BLaER1 (cell line): ENCODE measurements at regions not wholly inside any gene's neighbourhood (a gene's known extent, or its start where the extent isn't known, plus 50 kb on each side); places are given as distances from the start of the nearest gene placed in this dataset.

Source experiments
- H3K27ac ChIP-seq: shearing (Covaris generic); formaldehyde crosslinking; 2 replicates; pipeline ENCODE4 v1.8.1; 2022
- H3K27me3 ChIP-seq: shearing (Covaris generic); formaldehyde crosslinking; 2 replicates; pipeline ENCODE4 v1.8.1; 2022
- H3K36me3 ChIP-seq: shearing (Covaris generic); formaldehyde crosslinking; 2 replicates; pipeline ENCODE4 v1.8.1; 2022
- H3K4me1 ChIP-seq: shearing (Covaris generic); formaldehyde crosslinking; 2 replicates; pipeline ENCODE4 v1.8.1; 2022
- H3K4me2 ChIP-seq: shearing (Covaris generic); formaldehyde crosslinking; 2 replicates; pipeline ENCODE4 v1.8.1; 2022
- H3K4me3 ChIP-seq: shearing (Covaris generic); formaldehyde crosslinking; 2 replicates; pipeline ENCODE4 v1.8.1; 2022
- H3K9ac ChIP-seq: shearing (Covaris generic); formaldehyde crosslinking; 2 replicates; pipeline ENCODE4 v1.8.1; 2022
- H3K9me3 ChIP-seq: shearing (Covaris generic); formaldehyde crosslinking; 2 replicates; pipeline ENCODE4 v1.8.1; 2022
- H4K20me1 ChIP-seq: shearing (Covaris generic); formaldehyde crosslinking; 2 replicates; pipeline ENCODE4 v1.8.1; 2022
- Cebpa-rat ChIP-seq: shearing (Covaris generic); IDR thresholded peaks from 2 replicates; pipeline ENCODE4 v1.8.1; 2022

DNA sequence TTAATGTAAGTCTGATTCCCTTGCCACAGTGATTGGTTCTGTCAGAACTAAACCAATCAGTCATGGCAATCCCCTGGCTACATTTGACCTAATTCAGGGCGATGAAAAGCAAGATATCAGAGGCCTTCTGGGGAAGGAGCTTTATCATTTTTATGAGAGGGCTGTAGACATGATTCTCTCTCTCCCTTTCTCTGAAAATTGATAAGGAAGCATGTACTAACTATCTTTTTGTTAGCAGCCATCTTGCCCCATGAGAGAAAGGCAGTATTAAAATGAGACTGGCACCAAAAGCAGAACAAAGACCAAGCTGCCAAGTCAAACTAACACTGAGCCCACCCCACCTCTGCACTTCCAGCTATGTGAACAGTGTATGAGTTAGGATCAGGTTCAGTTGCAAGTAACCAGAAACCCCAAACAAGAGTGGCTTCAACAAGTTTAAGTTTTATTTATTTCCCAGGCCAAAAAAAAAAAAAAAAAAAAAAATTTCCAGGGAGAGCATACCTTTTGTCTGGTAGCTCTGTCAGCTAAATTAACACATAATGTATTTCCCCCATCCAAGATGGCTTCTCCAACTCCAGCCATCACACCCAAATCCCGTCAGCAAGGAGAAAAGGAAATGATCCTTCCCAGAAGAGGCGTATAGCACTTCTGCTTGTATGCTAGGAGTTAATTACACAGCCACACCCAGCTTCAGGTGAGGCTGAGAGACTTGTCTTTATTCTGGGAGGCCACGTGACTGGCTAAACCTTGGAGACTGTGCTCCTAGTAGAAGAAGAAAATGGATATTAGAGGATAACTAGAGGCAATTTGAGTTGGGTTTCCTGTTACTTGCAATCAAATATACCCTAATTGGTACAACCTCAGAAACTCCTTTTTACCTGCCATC lies 105.8 kb upstream of the RALGPS2 start:
- H3K27ac ChIP-seq, result no peak overlapping the region
- no peaks in the 10 kb centered on the region for H3K27me3 ChIP-seq
- H3K4me3 ChIP-seq, result no peak overlapping the region
- no peak for TF ChIP-seq Cebpa-rat
- no peaks in the 10 kb centered on the region for H3K36me3 ChIP-seq
- H4K20me1 ChIP-seq, result no peaks in the 10 kb centered on the region
- H3K9me3 ChIP-seq, result no peaks in the 10 kb centered on the region
- H3K4me1 ChIP-seq, result no peaks in the 10 kb centered on the region
- H3K9ac ChIP-seq, result no peak overlapping the region
- no peak overlapping the region for H3K4me2 ChIP-seq

DNA sequence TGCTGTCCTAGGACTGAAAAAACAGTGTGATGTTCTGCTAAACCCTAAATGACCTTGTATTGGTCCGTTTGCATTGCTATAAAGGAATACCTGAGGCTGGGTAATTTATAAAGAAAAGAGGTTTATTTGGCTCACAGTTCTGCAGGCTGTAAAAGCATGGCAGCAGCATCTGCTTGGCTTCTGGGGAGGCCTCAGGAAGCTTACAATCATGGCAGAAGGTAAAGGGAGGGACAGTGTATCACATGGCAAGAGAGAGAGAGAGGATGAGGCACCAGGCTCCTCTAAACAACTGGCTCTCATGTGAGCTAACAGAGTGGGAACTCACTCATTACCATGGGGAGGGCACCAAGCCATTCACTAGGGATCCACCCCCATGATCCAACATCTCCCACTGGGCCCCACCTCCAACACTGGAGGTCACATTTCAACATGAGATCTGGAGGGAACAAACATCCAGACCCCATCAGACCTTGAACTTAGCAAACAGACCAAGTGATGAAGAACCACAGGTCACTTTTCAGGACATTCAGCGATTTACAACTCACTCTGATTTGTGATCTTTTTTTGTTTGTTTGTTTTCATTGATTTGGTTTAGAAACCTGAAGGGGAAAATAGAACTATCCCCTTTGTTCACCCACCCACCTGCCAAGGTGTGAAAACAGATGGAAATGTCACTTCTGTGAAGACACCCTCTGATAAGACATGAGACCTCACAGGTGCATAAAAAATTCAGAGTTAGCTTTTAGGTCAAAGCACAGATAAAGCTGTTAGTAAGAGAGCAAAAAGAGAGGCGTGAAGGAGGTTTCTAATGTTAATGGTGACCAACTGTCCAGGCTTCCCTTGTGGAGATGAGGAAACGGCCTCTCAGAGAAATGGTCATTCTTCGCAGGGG lies 104.2 kb upstream of the RALGPS2 start:
- no peak overlapping the region for H3K9ac ChIP-seq
- H3K4me3 ChIP-seq, result no peak overlapping the region
- no peak overlapping the region for H3K27ac ChIP-seq
- H3K4me1 ChIP-seq, result no peaks in the 10 kb centered on the region
- no peak for TF ChIP-seq Cebpa-rat
- H3K27me3 ChIP-seq, result no peaks in the 10 kb centered on the region
- no peaks in the 10 kb centered on the region for H4K20me1 ChIP-seq
- no peaks in the 10 kb centered on the region for H3K36me3 ChIP-seq
- H3K9me3 ChIP-seq, result no peaks in the 10 kb centered on the region
- H3K4me2 ChIP-seq, result no peak overlapping the region

- H3K27me3 ChIP-seq, result no peaks in the 10 kb centered on the region
- TF ChIP-seq Cebpa-rat, result no peak
Observed at GRCh38 chr1:178621822-178622221, 103.2 kb upstream of the RALGPS2 start.

GRCh38 chr1:178625695-178626094 lies 99.3 kb upstream of the RALGPS2 start:
- Histone ChIP-seq H3K36me3 (no peaks in the 10 kb centered on the region), H4K20me1 (no peaks in the 10 kb centered on the region), H3K27me3 (no peaks in the 10 kb centered on the region), H3K9me3 (no peaks in the 10 kb centered on the region), H3K27ac (no peak overlapping the region), H3K4me2 (no peak overlapping the region), H3K4me3 (no peak overlapping the region), H3K4me1 (no peaks in the 10 kb centered on the region), H3K9ac (no peak overlapping the region)
- no peak for TF ChIP-seq Cebpa-rat

More at GRCh38 chr1:178621822-178622221, 103.2 kb upstream of the RALGPS2 start:
- Histone ChIP-seq H3K4me2 (no peak overlapping the region), H3K4me1 (no peaks in the 10 kb centered on the region), H3K36me3 (no peaks in the 10 kb centered on the region), H3K9ac (no peak overlapping the region), H3K4me3 (no peak overlapping the region), H4K20me1 (no peaks in the 10 kb centered on the region), H3K27ac (no peak overlapping the region), H3K9me3 (no peaks in the 10 kb centered on the region)

GRCh38 chr1:178627037-178627436 lies 98.0 kb upstream of the RALGPS2 start:
- Histone ChIP-seq H3K27me3 (no peaks in the 10 kb centered on the region), H3K9me3 (no peaks in the 10 kb centered on the region), H4K20me1 (no peaks in the 10 kb centered on the region), H3K4me2 (no peak overlapping the region), H3K4me1 (no peaks in the 10 kb centered on the region), H3K27ac (no peak overlapping the region), H3K9ac (no peak overlapping the region), H3K36me3 (no peaks in the 10 kb centered on the region), H3K4me3 (no peak overlapping the region)
- no peak for TF ChIP-seq Cebpa-rat

- Histone ChIP-seq H3K27ac (no peak overlapping the region), H3K9me3 (no peaks in the 10 kb centered on the region), H3K9ac (no peak overlapping the region), H3K27me3 (no peaks in the 10 kb centered on the region), H3K36me3 (no peaks in the 10 kb centered on the region), H3K4me3 (no peak overlapping the region), H4K20me1 (no peaks in the 10 kb centered on the region), H3K4me1 (no peaks in the 10 kb centered on the region), H3K4me2 (no peak overlapping the region)
- no peak for TF ChIP-seq Cebpa-rat
Observed at GRCh38 chr1:178628637-178629251, 96.3 kb upstream of the RALGPS2 start.

GRCh38 chr1:178629252-178630154 lies 95.5 kb upstream of the RALGPS2 start:
- Histone ChIP-seq H3K9ac (no peak overlapping the region), H3K36me3 (no peaks in the 10 kb centered on the region), H3K9me3 (no peaks in the 10 kb centered on the region), H3K27me3 (no peaks in the 10 kb centered on the region), H3K4me2 (no peak overlapping the region), H3K4me1 (no peaks in the 10 kb centered on the region), H3K27ac (no peak overlapping the region), H3K4me3 (no peak overlapping the region), H4K20me1 (no peaks in the 10 kb centered on the region)
- no peak for TF ChIP-seq Cebpa-rat

- H4K20me1 ChIP-seq, result no peaks in the 10 kb centered on the region
- H3K36me3 ChIP-seq, result no peaks in the 10 kb centered on the region
- no peak overlapping the region for H3K4me3 ChIP-seq
- no peak overlapping the region for H3K9ac ChIP-seq
- H3K27ac ChIP-seq, result no peak overlapping the region
- no peaks in the 10 kb centered on the region for H3K9me3 ChIP-seq
- TF ChIP-seq Cebpa-rat, result no peak
- H3K27me3 ChIP-seq, result no peaks in the 10 kb centered on the region
- H3K4me1 ChIP-seq, result no peaks in the 10 kb centered on the region
- no peak overlapping the region for H3K4me2 ChIP-seq
Observed at GRCh38 chr1:178630417-178630816, 94.6 kb upstream of the RALGPS2 start.

- Histone ChIP-seq H3K4me1 (no peaks in the 10 kb centered on the region), H3K27me3 (no peaks in the 10 kb centered on the region), H3K9ac (no peak overlapping the region), H4K20me1 (no peaks in the 10 kb centered on the region), H3K27ac (no peak overlapping the region), H3K4me2 (no peak overlapping the region), H3K4me3 (no peak overlapping the region), H3K9me3 (no peaks in the 10 kb centered on the region), H3K36me3 (no peaks in the 10 kb centered on the region)
- TF ChIP-seq Cebpa-rat, result no peak
Observed at GRCh38 chr1:178632653-178633052, 92.4 kb upstream of the RALGPS2 start.
